GM21526 (cell line): ENCODE measurements at regions not wholly inside any gene's neighbourhood (a gene's known extent, or its start where the extent isn't known, plus 50 kb on each side); places are given as distances from the start of the nearest gene placed in this dataset.

ENCODE experiments used
- ATAC-seq: cut with Tn5 transposase; IDR thresholded peaks from one replicate; pipeline ENCODE4 v1.9.1; 2021; ENCODE audit warnings: moderate library complexity; ENCODE audit not compliant: unreplicated experiment, low FRiP score

DNA sequence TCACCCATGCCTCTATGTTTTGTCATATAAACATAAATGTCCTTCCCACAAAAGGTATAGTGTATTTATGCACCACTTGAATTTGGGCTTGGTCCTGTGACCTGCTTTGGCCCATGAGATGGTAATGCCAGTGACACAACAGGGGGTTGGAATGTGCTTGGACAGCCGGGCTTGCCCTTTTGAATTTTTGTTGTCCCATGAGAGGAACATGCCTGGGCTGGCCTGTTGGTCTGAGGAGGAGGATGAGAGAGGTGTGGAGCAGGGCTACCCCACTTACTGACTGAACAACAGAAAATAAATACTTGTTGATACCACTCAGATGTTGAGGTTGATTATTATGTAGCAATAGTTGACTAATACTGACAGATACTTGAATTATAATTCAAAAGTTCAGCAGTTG, 63.2 kb upstream of the TCF4 start:
- ATAC-seq: no peak

- ATAC-seq: no peak
These were observed 62.4 kb upstream of the TCF4 start for GRCh38 chr18:55650363-55650870.

- ATAC-seq: no peak
These were observed 59.3 kb upstream of the TCF4 start for GRCh38 chr18:55647331-55647730.

DNA sequence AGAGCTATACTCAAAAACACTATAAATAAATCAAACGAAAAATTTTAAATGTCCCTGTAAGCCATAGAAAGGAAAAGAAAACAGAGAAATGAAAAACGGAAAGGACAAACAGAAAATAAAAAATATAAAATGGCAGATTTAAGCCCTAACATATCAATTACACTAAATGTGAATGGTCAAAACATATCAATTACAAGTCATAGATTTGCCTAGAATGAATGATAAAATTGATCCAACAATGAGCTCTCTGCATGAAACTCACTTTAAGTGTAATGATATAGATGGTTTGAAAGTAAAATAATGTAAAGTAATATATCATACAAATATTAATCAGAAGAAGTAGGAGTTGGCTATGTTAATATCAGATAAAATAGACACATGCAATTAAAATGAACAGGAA, 54.2 kb upstream of the TCF4 start:
- no peak for ATAC-seq

- no peak for ATAC-seq
These were observed 53.5 kb upstream of the TCF4 start for GRCh38 chr18:55641486-55641885.
